IPS-18c (cell line): ENCODE measurements at regions not wholly inside any gene's neighbourhood (a gene's known extent, or its start where the extent isn't known, plus 50 kb on each side); places are given as distances from the start of the nearest gene placed in this dataset.
"Not testable (repeated sequence)": the region's sequence is repeated elsewhere in the genome, so short reads cannot be mapped to it uniquely, and the experiment has no call there.

Source experiments
- H3K4me3 ChIP-seq: 2 replicates; pipeline ENCODE4 v1.7.0; 2013; ENCODE audit warnings: low read depth, mild to moderate bottlenecking, low read length, moderate library complexity; ENCODE audit not compliant: insufficient read depth
- H3K9me3 ChIP-seq: one replicate; pipeline ENCODE4 v1.6.1; 2013; ENCODE audit warnings: mild to moderate bottlenecking, low read length, moderate library complexity; ENCODE audit not compliant: control insufficient read depth, insufficient read depth

DNA sequence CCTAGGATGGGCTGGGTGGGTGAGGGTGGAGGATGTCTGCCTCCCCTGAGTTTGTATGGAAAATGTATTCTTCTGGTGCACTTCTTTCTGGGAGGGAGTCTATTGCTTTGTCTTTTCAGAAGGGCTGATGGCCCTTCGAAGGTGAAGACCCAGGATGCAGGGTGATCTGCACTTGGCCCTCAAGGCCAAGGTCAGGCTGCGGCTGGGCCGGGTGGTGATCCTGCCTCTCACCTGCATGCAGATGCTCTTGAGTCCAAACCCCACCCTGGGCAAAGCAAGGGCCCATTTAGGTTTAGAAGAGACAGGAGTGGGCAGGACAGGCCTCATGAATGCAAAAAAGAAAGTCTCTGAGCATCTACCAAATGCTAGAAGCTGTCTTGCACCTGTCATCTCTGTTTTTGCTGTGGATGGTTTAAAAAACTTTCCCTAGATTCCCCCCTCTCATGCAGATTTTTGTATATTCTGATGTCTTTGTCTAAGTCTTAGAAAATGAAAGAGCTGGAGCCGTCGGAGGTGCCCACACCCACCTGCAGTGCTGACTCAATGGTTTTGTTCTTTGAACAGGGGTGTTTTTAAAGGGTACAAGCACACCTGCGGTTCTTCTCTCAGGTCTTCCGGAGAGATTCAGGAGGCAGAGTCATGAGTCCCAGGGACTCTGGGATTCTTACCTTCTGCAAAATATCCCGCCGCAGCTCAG lies 186.4 kb downstream of the ADRA2C start:
- H3K9me3 ChIP-seq, H3K4me3 ChIP-seq: not testable (repeated sequence)

DNA sequence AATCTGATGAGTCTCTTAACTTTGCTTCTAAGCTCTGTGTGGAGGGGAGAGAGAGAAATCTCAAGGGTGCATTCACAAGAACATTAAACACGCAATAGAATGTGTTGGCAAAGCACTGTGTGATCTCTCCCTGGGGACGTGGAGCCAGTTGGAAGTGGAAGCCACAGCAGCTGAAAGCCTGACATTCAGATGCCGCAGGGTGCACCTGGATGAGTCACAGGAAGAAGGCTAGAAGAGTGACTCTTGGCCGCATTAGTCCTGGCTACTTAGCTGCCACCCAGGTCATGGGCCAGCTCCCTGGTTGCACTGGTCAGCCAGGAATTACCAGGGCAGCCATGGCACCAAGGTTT lies 186.9 kb downstream of the ADRA2C start:
- not testable (repeated sequence) for H3K9me3 ChIP-seq, H3K4me3 ChIP-seq

DNA sequence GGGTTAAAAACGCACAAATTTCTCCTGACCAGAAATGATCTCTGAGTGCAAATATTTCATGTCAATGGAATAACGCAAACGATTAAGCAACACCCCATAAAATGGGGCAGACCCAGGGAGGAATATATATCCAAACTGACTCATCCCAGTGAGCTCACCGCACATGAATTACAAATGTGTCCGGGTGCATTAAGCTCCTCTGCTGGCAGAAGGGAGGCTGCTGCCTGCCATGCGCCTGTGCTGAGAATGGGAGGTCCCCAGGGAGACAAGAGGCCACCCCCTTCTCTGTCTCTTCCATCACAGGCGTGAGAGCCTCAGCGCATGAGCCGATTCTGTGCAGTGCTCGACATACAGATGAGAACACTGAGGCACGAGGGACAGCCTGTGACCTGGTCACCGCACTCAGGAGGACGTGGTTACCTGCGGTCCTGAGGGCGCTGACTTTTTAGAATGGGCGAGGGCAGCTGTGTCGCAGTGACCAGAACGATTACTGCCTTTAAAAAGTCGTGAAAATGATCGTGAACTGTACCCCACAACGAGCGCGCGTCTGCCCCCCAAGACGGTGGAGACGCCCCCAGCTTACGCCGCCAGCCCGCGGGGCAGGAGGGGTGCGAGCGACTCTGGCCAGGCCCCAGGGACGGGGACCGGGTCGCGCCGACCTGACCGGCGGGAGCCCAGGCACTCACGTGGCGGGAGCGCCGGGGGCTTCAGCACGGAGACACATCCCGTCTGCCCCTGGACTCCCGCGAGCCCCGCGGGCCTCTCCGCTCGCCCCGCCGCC lies 188.5 kb downstream of the ADRA2C start:
- H3K4me3 ChIP-seq = peak overlapping the region; percentile 68
- not testable (repeated sequence) for H3K9me3 ChIP-seq

DNA sequence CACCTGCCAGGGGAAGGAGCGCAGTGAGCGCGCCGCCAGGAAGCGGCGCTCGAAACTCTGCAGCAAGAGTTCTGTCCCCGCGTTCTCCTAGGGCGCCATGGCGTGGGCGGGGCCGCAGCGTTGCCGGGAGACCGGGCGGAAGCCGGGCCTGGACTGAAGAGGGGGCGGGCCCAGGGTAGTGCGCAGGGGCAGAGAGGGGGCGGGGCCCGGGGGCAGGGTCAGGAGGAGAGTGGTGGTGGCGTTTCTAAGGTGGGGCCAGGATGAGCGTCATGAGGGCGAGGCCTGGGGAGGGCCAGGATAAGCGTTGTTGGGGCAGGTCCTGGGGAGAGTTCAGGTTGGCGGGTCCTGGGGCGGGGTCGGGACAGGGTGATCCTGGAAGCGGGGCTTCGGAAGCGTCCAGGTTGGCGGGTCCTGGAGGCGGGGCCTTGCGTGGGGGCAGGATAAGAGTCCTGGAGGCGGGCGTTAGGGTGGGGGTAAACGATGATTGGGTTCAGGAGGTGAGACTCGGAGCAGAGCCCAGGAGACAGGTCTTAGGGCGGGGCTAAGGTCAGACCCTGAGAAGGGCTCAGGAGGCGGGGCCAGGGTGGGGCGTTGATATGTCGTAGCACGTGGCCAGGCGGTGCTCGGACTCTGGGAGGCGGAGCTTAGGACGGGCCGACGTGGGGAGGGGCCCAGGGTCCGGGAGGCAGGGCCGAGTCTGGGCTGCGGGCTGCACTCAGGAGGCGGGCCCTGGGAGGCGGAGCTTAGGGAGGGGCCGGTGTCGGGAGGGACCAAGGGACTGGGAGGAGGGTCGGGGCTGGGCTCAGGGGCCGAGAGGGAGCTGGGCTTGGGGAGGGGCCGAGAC lies 189.4 kb downstream of the ADRA2C start:
- H3K9me3 ChIP-seq = not testable (repeated sequence)
- peak overlapping the region; percentile 68 for H3K4me3 ChIP-seq

- not testable (repeated sequence) for H3K4me3 ChIP-seq, H3K9me3 ChIP-seq
These were observed 190.1 kb downstream of the ADRA2C start for GRCh38 chr4:3956165-3956867.

- not testable (repeated sequence) for H3K9me3 ChIP-seq, H3K4me3 ChIP-seq
These were observed 195.0 kb downstream of the ADRA2C start for GRCh38 chr4:3961091-3961672.

- H3K4me3 ChIP-seq, H3K9me3 ChIP-seq: not testable (repeated sequence)
These were observed 198.5 kb downstream of the ADRA2C start for GRCh38 chr4:3964572-3965278.

GRCh38 chr4:3967204-3967603 lies 201.0 kb downstream of the ADRA2C start:
- not testable (repeated sequence) for H3K4me3 ChIP-seq, H3K9me3 ChIP-seq

DNA sequence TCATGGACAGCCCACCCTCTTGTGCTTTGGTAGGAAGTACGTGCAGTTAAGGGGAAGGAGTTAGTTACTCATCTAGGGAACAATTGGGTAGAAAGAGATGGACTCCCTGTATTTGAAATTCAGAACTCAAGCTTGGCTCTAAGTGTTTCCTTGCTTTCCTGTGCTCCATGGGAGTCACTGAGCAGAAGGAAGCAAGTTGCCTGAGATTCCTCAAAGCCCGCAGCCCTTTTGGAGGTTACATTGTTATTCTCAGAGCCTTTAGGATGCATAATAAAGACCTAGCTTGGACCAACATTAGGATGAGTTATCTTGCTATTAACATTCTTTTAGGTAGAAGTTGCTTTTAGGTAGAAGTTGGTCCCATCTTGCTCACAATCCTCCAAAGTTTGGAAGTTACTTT lies 206.4 kb downstream of the ADRA2C start:
- H3K4me3 ChIP-seq, H3K9me3 ChIP-seq: not testable (repeated sequence)

- H3K9me3 ChIP-seq, H3K4me3 ChIP-seq: not testable (repeated sequence)
These were observed 207.5 kb downstream of the ADRA2C start for GRCh38 chr4:3973581-3974200.

DNA sequence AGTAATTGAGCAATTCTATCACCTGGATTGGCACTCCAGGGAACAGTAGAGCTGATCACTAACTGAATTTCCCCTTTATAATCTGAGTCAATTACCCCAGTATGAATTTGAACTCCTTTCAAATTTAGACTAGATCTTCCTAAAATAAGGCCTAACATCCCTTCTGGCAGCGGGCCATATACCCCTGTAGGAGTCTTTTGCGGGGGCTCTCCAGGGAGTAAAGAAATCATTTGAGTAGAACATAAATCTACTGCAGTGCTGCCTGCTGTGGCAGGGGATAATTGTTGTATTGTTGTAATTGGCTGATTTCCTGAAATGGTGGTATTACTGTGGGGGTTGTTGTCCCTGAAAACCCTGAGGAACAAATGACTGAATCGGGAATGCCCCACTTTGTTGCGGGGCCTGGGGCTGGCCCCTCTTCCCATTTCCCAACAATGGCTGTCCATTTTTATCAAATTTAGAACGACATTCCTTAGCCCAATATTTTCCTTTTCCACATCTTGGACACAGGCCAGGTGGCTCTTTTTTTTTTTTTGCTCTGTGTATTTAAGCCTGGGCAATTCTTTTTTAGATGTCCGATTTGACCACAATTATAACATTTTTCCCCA lies 217.4 kb downstream of the ADRA2C start:
- H3K4me3 ChIP-seq, H3K9me3 ChIP-seq: not testable (repeated sequence)

GRCh38 chr4:3984796-3985195 lies 218.6 kb downstream of the ADRA2C start:
- not testable (repeated sequence) for H3K9me3 ChIP-seq, H3K4me3 ChIP-seq

GRCh38 chr4:3986412-3986811 lies 220.2 kb downstream of the ADRA2C start:
- not testable (repeated sequence) for H3K9me3 ChIP-seq, H3K4me3 ChIP-seq

GRCh38 chr4:3997386-3997785 lies 229.3 kb downstream of the OTOP1 start:
- H3K9me3 ChIP-seq, H3K4me3 ChIP-seq: not testable (repeated sequence)

- H3K4me3 ChIP-seq, H3K9me3 ChIP-seq: not testable (repeated sequence)
These were observed 222.7 kb downstream of the OTOP1 start for GRCh38 chr4:4004036-4004435.

DNA sequence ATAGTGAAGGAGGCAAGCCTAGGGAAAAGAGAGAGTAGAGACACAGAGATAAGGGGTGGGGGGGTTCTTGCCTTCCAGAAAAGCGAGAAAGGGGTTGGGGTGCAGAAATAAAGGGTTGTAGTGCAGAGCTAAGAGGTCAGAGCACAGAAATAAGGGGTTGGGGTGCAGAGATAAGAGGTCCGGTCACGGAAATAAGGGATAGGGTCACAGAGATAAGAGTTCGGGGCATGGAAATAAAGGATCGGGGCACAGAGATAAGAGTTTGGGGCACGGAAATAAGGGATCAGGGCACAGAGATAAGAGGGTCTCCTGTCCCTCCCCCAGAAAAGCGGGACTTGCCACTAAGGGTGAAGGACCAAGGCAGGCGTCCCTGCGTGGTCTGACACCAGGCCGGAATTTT lies 222.0 kb downstream of the OTOP1 start:
- H3K4me3 ChIP-seq = not testable (repeated sequence)

More for the DNA sequence above, 222.0 kb downstream of the OTOP1 start:
- H3K9me3 ChIP-seq = not testable (repeated sequence)
